Ascending aorta (tissue), 2 donors: ENCODE measurements at regions not wholly inside any gene's neighbourhood (a gene's known extent, or its start where the extent isn't known, plus 50 kb on each side); places are given as distances from the start of the nearest gene placed in this dataset.
"Not testable (repeated sequence)": the region's sequence is repeated elsewhere in the genome, so short reads cannot be mapped to it uniquely, and the experiment has no call there.

Experiments used
- DNase-seq, 2 donors: peaks; one replicate each; pipeline ENCODE4 v3.0.0-alpha.2; 2019; ENCODE audit warnings: low spot score in 2 of 2
- H3K27ac ChIP-seq, 2 donors: fragments of 200-600 bp; sonication (generic); one replicate each; pipeline ENCODE4 v1.5.1; 2016 to 2017; ENCODE audit warnings: mild to moderate bottlenecking in 1 of 2
- H3K27me3 ChIP-seq: fragments of 200-600 bp; sonication (generic); one replicate; pipeline ENCODE4 v1.5.1; 2017
- H3K36me3 ChIP-seq, 2 donors: fragments of 200-600 bp; sonication (generic); one replicate each; pipeline ENCODE4 v1.5.1; 2016
- H3K4me1 ChIP-seq, 2 donors: fragments of 200-600 bp; sonication (generic); one replicate each; pipeline ENCODE4 v1.5.1; 2016 to 2017; ENCODE audit warnings: mild to moderate bottlenecking in 1 of 2
- H3K4me3 ChIP-seq, 2 donors: fragments of 200-600 bp; sonication (generic); one replicate each; pipeline ENCODE4 v1.5.1; 2016 to 2017; ENCODE audit warnings: mild to moderate bottlenecking in 1 of 2
- H3K9me3 ChIP-seq, 2 donors: fragments of 200-600 bp; sonication (generic); one replicate each; pipeline ENCODE4 v1.5.1; 2016
- intact Hi-C: fragments of 100-400 bp; cut with DNase I; formaldehyde crosslinking; loops from one replicate; pipeline ENCODE4 v1.15.1; 2023
- TF ChIP-seq, protein P1 (sequence below), 3 experiments: fragments of 200-600 bp in 2 of 3; fragments of 450-650 bp in 1 of 3; sonication (generic) in 2 of 3; IDR thresholded peaks; one replicate each; pipeline ENCODE4 v1.5.1; 2016 to 2019; ENCODE audit warnings: antibody characterized with exemption in 3 of 3, mild to moderate bottlenecking in 1 of 3, moderate library complexity in 1 of 3

- Histone ChIP-seq H3K36me3 (no peaks in the 10 kb centered on the region), H3K9me3 (no peaks in the 10 kb centered on the region), H3K27me3 (no peaks in the 10 kb centered on the region), H3K4me3 (no peak overlapping the region), H3K4me1 (no peaks in the 10 kb centered on the region), H3K27ac (no peak overlapping the region)
- intact Hi-C loops = no loop called here
- TF ChIP-seq, protein P1, sequence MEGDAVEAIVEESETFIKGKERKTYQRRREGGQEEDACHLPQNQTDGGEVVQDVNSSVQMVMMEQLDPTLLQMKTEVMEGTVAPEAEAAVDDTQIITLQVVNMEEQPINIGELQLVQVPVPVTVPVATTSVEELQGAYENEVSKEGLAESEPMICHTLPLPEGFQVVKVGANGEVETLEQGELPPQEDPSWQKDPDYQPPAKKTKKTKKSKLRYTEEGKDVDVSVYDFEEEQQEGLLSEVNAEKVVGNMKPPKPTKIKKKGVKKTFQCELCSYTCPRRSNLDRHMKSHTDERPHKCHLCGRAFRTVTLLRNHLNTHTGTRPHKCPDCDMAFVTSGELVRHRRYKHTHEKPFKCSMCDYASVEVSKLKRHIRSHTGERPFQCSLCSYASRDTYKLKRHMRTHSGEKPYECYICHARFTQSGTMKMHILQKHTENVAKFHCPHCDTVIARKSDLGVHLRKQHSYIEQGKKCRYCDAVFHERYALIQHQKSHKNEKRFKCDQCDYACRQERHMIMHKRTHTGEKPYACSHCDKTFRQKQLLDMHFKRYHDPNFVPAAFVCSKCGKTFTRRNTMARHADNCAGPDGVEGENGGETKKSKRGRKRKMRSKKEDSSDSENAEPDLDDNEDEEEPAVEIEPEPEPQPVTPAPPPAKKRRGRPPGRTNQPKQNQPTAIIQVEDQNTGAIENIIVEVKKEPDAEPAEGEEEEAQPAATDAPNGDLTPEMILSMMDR (IDR thresholded peaks at IDR 0.05) = no peak
- DNase-seq = no peak
Observed at GRCh38 chr9:135173066-135173465, 85.6 kb downstream of the OLFM1 start.

DNA sequence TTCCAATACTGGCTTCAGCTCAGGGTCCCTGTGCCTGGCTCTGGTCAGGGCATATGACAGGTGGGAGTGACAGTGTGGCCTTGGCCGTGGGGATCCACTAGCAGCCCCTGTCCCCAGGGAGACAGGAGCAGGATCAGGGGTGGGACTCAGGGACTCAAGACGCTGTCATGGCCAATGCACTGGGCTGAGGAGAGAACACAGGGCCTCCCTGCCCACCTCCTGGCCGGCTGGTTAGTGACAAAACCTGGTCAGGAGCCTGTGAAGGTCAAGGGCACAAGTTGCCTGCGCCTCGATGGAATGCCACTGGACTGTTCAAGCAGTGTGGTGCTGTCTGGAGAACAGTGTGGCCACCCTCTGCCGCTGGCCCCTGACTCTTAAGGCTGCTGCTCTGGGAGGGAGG lies 86.8 kb downstream of the OLFM1 start:
- TF ChIP-seq, protein P1 (IDR thresholded peaks at IDR 0.05) = no peak
- Histone ChIP-seq H3K4me1 (no peaks in the 10 kb centered on the region), H3K9me3 (no peaks in the 10 kb centered on the region), H3K4me3 (no peak overlapping the region), H3K36me3 (no peaks in the 10 kb centered on the region), H3K27ac (no peak overlapping the region), H3K27me3 (no peaks in the 10 kb centered on the region)
- DNase-seq = no peak
- intact Hi-C loops = no loop called here

DNA sequence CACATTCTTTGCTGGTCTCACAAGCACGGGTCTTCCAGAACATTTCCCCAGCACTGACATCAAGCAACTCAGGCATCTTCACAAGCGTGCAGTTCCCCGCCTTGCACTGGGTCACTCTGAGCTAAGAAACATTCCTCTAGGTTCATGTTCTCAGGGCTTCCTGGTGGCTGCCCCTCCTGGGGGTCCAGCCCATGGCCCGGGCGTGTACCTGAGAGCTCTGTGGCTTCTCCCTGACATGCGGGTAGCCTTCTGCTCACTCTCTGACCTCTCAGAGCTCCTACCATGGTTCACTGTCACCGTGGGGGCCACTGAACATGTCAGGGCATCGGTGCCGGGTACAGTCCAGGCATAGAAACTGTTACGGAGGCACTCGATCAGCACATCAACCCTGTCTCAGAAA lies 87.5 kb downstream of the OLFM1 start:
- Histone ChIP-seq H3K27ac (no peak overlapping the region), H3K36me3 (no peaks in the 10 kb centered on the region), H3K4me3 (no peak overlapping the region), H3K27me3 (no peaks in the 10 kb centered on the region), H3K9me3 (no peaks in the 10 kb centered on the region), H3K4me1 (no peaks in the 10 kb centered on the region)
- TF ChIP-seq, protein P1 (IDR thresholded peaks at IDR 0.05) = no peak
- intact Hi-C loops = no loop called here
- no peak for DNase-seq

DNA sequence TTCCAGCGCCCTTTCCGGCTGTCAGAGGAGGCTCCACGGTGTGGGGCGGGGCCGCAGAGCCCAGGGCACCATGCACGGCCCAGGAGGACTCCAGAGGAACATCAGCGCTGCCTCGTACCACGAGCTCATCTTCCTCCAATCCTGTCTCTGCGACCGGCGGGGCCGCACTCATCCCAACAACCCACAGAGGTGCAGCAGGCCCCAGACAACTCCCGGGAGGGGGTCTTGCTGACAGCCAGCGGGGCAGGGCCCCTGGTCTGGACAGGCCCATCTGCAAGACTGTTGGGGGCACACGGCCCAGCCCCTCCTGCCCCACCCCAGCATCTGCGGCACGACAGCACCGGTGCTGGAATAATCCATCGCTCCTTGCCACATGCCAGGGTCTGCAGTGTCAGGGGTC lies 88.8 kb downstream of the OLFM1 start:
- intact Hi-C loops = no loop called here
- Histone ChIP-seq H3K27ac (no peak overlapping the region), H3K36me3 (no peaks in the 10 kb centered on the region), H3K4me1 (no peaks in the 10 kb centered on the region), H3K9me3 (no peaks in the 10 kb centered on the region), H3K4me3 (no peak overlapping the region), H3K27me3 (no peaks in the 10 kb centered on the region)
- DNase-seq = no peak
- TF ChIP-seq, protein P1 (IDR thresholded peaks at IDR 0.05) = no peak

GRCh38 chr9:135177562-135177961 lies 90.1 kb downstream of the OLFM1 start:
- H3K9me3 ChIP-seq, H3K4me1 ChIP-seq, H3K36me3 ChIP-seq, H3K27ac ChIP-seq, H3K27me3 ChIP-seq, H3K4me3 ChIP-seq, DNase-seq, intact Hi-C loops: not testable (repeated sequence)

DNA sequence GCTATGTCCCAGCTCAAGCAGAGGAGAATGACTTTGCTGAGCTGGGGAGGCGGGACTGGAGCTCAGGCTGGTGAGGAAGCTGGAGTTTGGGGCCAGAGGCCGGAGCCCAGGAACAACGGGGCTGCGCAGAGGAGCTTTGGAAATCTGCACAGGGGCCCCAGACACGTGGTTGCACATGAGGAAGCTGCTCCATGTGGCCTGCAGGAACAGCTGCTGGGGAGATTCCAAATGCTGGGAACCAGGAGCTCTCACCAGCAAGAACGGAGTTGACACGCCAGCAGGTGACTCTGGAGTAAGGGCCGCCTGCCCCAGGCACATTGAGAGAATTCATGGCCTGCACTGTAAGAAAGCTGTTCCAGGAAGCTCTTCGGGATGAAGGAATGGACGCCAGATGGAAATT lies 91.0 kb downstream of the OLFM1 start:
- H3K27ac ChIP-seq = no peak overlapping the region
- H3K4me3 ChIP-seq = no peak overlapping the region
- no peaks in the 10 kb centered on the region for H3K9me3 ChIP-seq
- H3K27me3 ChIP-seq = no peaks in the 10 kb centered on the region
- TF ChIP-seq, protein P1 (IDR thresholded peaks at IDR 0.05) = no peak
- H3K4me1 ChIP-seq = no peaks in the 10 kb centered on the region
- H3K36me3 ChIP-seq = no peaks in the 10 kb centered on the region
- intact Hi-C loops = no loop called here
- DNase-seq = no peak
